HG02610 (cell line): ENCODE measurements at regions not wholly inside any gene's neighbourhood (a gene's known extent, or its start where the extent isn't known, plus 50 kb on each side); places are given as distances from the start of the nearest gene placed in this dataset.

ENCODE experiments used
- ATAC-seq: cut with Tn5 transposase; IDR thresholded peaks from one replicate; pipeline ENCODE4 v1.9.1; 2021; ENCODE audit warnings: mild to moderate bottlenecking, moderate library complexity; ENCODE audit not compliant: unreplicated experiment

DNA sequence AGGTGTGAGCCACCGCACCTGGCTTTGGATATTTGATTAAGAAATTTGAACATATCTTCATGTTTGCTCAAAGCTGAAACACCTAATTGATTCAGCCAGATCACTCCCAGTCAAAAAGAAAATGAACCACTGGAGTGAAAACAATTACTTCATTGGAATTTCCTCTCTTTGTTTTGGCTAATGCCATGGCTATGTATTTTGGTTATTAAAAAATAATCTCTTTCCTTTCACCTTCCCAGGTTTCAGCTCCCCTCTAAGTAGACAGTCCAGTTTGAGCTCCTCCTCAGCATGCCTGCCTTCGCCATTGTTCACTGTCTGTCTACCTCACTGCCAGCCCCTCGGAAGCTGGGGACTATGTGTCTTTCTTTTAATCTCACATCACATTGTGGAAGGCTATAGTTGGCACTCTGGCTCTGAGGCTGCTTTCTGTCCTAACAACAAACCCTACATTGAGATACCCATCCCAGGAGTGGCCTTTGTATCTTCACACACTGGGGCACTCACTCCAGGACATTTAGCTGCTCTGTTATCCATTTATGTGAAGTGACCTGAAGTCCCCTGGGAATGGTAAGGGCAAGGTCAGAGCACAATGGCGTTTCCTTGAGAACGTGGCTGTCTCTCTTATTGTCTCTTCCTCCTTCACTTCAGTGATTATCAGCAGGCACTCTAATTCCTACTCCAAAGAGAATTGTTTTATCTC is 764.0 kb upstream of the CITED2 start:
- ATAC-seq = no peak

DNA sequence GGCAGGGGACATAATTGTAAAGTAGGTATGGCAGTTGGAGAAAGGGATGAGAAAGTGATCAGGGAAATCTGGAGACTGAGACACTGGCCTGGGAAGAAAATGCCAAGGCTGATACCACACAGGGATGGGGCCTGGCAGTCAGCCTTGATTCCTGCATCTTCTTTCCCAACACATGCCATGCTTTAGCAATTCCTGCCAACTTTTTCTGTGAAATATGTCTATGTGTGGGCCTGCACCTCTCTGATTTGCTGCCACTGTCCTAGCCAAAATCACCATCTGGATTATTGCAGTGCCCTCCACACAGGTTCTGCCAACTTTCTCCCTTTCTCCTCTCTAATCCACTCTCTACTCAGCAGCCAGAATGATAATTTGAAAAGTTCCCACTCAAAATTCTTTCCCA is 759.8 kb upstream of the CITED2 start:
- no peak for ATAC-seq

DNA sequence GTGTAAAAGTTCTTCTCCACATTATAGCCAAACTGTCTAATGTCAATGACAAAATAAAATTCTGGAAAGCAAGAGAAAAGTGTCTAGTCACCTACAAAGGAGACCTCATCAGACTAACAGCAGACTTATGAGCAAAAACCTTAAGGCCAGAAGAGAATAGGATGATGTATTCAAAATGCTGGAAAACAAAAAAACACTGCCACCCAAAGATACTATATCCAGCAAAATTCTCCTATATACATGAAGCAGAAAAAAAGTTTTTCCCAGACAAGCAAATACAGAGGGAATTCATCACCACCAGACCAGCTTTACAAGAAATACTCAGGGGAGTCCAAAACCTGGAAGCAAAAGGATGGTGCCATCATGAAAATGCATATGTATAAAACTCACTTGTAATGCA is 755.6 kb upstream of the CITED2 start:
- no peak for ATAC-seq

DNA sequence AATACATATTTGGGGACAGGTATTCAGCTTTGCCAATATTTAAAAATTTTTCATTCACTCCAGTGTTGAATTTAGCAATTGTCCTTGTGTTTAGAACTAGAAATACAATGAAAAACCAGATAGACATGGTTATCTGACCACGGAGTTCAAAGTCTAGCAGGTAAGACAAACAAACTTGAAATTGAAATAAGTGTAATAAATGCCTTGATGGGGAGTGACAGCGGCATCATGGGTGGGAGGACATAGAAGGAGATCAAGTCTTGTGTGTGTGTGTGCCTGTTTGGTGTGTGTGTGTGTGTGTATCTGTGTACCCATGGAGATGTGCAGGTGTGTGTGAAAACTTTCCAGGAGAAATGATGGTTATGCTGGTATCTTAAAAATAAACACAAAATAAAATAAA is 750.0 kb upstream of the CITED2 start:
- ATAC-seq = no peak

DNA sequence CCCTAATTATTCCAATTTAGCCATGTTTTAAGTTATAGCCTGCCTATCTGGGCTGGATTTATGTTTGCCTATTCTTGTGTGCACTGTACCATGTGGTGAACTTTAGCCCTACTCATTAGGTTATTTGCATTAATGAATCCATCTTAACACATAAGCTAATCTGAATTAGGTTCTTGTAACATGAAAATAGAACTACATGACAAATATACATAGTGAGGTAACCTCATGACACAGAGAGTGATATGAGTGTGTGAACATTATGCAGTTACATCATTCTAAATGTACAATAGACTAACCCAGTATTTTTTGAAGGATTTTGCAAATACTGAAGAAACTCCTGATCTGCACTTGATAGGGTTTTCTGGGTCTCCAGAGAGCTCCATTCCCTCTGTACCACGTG is 733.7 kb upstream of the CITED2 start:
- ATAC-seq = no peak

DNA sequence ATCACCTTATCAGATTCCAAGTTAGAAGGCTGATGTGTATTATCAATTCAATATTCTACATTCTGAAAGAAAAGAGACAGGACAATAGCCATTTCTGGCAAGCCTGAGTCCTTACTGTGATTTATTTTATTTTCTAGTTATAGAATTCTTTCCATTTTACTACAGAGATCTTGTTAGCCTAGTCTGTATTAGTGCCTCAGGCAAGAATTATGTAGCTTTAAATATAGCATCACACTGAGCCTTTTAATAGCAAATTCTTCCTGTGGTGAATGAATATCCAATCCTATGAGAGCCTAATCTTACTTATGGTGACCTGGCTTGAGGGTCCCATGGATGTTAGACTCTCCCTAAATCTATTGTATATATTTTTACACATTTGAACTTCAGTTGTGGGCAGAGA is 732.8 kb upstream of the CITED2 start:
- no peak for ATAC-seq

DNA sequence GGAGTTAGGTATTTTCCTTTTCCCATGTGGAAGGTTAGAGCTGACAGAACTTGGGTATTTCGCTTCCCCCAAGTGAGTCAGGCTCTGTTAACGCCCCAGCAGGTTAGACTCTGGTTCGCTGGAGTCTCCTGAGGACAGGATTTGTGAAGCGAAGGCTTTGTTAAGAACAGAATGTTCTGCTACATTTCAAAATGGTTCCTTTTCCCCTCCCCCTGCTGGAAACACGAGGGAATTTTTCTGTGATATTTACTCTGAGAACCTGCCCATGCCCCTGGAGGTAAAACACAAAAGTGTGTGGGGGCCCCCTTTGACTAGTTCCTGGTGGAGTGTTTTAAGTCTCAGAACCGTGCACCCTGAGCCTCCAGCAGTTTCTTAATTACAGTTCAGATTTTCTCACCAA is 731.4 kb upstream of the CITED2 start:
- no peak for ATAC-seq

DNA sequence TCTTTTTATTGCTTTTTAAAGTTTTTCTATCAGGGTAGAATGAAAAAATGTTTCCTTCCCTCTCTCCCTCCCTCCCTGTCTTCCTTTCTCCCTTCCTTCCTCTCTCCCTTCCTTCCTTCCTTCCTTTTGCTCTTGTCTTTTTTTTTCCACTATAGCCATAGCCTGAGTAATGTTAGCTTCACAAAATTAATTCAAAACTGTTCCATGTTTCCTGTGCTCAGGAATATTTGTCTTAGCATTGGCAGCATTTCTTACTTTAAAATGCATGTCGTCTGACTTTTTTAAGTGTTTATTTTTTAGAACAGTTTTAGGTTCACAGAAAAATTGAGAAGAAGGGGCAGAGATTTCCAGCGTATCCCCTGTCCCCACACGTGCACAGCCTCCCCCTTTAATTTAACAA is 730.8 kb upstream of the CITED2 start:
- ATAC-seq = no peak

DNA sequence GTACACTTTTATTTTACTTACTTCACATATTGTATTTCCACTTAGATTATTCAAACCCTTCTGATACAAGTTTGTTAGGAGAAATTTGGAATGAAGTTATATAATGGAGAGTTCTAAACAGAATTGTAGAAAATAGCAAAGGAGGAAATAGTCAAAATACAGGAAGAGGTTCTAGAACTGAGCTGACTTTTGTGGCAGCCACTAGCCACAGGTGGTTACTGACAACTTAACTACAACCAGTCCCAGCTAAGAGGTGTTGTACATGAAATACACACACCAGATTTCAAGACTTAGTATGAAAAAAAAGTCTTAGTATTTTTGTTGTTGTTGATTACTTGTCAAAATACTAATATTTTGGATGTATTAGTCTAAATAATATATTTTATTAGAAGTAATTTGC is 727.4 kb upstream of the CITED2 start:
- ATAC-seq = no peak

DNA sequence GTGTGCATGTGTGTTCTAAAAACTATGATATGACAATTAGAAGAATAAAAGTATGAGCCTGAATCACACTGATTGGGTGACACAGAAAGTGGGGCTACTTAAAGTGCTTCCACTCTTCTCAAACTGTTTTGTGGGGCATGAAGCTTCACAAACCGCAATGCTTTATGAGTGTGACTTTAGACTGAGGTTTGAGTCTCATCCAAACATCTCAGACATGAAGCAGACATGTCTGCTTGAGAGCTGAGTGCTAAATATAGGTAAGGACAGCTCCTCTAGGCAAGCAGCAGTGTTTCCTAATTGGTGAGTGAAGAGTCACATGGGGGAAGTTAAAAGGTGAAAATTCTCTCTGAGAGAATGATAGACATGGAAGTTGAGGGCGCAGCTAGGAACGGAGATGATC is 726.9 kb upstream of the CITED2 start:
- peak; percentile 59 for ATAC-seq

DNA sequence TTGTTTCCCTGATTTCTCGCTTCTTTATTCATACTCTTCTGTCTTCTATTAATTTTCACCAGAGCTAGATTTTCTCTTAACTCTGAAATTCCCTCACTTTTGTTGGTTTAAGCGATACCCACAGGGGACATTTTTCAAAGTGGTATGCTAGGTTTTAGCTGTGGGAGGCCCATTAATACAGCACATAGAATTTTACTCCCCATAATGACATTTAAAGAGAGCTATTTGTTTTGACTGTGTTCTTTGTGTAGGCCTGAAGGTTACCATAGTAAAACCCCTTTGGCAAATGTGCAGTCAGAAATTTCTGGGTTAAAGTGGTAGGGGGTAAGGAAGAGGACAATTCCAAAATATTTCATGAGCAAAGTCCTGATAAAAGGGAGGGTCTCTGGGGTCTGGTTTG is 721.1 kb upstream of the CITED2 start:
- ATAC-seq = no peak

DNA sequence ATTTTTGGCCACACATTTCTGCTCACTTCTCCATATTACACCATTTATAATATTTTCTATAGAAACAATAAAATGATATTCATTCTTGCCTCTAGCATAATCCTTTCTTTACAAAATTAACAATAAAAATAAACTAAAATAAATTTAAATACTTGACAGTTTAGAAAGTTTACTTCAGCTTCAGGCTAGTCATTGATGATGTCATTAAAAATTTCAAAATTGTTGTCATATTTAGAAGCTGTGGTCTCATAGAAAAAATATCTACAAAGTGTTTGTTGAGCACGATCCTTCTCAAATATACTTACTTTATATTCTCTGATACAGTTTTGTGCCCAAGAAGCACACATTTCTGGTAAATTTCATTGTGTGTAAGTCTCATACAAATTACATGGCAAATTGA is 717.4 kb upstream of the CITED2 start:
- ATAC-seq = no peak

DNA sequence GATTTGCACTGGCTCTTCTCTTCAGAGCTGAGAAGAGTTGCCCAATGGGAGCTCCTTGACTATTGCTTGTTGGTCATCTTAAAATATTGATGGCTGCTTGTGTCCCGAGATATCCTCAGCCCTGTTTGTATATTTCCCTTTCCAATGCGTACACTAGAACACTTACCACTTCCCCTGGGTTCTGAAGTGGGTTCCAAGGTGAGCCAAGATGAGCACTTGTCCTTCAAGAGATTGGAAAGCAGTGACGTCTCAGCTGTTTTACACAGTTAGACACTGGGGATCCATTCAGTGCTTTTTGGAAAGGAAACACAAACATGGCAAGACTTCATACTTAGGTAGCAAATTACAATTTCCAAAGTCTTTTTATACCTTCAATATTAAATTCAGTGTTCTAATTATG is 716.4 kb upstream of the CITED2 start:
- no peak for ATAC-seq

DNA sequence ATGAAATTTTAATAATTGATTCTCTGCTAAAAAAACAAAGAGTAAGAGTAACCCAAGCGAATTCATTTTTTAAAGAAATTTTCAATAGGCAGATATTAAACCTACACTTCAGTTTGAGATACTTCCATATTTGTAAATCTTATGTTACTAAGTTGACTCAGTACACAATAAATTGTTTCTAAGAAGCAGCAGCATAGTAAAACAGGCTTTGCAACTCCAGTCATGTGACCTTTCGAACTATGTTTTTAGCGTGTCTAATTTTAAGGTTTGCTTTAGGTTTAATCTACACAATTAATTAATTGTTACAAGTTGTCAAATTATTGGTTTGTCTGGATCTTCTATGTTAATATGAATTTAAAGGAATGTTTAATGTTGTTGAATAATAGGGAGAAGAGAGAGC is 708.9 kb upstream of the CITED2 start:
- no peak for ATAC-seq

DNA sequence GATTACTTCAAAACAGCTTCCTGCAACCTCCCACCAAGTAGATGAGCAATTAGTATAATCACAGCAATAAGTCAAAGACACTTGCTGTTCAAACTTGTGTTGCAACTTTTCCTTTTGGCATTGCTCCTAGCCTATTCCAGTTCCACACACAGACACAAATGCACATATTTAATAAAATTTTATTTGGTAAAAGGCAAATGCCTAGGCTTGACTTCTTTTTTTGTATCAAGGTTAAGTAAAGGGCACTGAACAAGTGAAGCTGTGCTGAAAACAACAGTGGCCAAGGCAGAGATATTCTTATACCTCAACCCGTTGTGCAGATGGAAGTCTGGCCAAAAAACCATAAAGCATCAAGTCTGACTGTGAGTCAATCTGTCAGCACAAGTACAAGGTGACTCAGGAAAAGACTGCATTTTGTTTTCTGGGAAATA is 708.4 kb upstream of the CITED2 start:
- no peak for ATAC-seq

DNA sequence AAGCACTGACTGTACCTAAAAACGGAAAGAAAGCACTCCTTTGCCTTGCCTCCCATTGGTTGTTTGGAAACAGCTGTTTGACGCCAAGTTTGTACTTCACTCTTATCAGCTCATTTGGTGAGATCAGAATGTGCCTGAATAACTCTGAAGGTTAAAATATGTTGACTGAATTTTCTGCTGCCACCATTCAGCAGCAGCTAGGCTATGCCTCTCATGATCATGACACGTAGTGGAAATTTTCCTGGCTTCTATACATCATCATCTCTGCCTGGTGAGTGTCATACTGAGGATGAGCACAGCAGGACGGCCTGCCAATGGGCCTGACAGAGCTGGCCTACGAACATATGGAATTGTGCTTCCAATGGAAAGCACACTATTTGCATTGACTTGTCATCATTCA is 704.9 kb upstream of the CITED2 start:
- no peak for ATAC-seq

DNA sequence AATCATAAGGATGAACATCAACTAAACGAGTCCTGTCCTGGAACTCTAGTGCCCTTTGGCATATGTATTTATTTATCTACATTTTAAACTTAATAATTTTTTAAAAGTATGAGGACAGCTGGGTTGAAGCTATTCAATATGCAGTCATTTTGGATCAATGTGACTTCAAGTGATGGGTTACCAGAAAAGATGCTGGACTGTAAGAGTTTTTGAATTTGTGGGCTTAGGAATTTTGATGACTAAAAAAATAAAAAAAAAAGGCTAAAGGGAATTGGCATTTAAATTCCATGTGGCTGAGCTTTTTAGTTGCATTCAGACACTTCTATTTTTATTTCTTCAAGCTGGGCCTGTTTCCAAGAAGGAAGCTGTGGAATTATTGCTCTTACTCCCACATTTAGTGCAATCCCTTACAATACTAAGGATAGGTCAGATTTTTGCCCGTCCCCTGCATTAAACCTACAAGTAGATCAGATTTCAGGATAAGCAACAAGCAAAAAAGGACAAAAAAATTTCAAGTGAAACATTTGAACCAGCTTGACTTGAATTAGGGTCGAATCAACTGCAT is 704.2 kb upstream of the CITED2 start:
- ATAC-seq = no peak

DNA sequence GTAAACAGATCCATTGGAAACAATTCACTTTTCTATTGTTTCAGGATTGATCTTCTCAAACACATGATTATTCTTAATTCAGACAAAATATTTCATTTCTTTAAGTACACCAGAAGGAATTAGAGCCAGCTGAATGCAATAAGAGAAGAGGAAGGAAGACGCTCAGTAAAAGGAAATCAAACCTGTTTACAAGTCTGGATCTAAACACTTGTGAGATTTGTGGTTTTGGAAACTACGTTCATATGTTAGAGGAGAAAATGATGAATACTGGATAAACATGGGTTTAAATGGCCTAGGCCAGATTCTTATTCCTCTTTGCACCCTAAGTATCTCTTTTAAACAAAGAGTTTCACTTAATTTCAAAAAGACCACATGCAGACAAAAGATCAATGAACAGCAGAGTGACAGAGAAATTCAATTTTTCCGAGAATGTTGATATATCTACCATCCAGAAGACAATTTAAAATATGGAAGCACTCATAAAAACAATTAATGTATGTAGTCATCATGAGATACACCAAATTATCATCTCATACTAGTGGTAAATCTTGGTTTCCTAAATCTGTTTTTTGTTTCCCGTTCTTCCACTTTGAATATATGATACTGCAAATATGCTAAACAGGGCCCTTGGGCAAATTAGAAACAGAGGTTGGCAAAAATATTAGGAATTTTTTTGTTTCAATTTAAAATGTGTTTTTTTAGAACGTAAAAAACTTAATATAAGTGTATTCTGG is 703.5 kb upstream of the CITED2 start:
- ATAC-seq = no peak

DNA sequence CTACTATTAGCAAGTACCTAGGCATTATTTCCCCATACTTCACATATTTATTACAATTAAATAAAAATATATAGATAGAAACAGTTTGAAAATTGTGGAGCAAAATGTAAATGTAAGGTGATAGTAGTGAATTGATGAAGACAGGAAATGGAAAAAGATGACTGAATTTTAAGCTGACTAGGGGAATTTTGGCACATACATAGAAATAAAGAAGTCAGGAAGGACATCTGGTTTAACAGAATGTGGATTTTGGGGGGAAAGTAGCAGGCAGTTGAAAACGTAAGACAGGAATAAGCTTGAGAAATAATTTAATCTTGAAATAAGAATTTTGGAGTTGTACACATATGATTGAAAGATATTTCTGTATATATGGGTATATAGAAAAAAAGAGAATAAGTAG is 701.7 kb upstream of the CITED2 start:
- no peak for ATAC-seq

DNA sequence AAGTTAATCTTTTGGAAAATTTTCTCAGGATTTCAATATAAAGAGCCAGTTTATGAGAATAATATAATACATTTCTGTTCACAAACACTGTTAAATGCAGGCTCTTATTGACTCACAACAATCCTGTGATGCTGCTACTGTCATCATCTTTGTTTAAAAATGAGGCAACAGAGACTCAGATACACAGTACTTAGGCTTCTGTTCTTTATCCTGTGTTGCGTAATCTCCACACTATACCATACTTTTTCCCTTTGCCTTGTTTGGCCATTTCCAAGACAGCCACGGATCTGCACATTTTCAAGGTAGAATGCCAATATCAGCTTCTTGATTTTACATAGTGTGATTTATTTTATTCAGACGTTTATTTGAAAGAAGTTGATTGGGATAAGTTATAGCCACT is 699.0 kb upstream of the CITED2 start:
- no peak for ATAC-seq

DNA sequence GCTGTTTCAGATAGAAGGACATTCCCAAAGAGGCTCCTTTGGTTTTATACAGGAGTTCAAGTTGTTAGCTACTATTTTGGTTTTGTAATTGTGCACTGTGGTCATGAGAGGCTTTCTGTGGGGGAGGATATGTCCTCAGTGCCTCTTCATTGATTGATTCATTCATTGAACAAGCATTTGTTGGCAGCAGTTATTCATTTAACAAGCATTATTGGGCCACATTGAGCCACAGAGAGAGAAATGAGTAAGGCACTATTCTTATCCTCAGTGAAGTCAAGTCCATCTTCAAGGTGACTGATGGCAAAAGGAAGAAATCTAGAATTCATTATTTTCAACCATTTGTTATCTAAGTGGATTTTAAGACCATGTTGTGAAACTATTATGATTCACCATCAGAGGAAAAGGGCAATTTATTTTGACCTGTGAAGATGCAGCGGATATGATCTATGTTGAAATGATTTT is 697.2 kb upstream of the CITED2 start:
- ATAC-seq = no peak

DNA sequence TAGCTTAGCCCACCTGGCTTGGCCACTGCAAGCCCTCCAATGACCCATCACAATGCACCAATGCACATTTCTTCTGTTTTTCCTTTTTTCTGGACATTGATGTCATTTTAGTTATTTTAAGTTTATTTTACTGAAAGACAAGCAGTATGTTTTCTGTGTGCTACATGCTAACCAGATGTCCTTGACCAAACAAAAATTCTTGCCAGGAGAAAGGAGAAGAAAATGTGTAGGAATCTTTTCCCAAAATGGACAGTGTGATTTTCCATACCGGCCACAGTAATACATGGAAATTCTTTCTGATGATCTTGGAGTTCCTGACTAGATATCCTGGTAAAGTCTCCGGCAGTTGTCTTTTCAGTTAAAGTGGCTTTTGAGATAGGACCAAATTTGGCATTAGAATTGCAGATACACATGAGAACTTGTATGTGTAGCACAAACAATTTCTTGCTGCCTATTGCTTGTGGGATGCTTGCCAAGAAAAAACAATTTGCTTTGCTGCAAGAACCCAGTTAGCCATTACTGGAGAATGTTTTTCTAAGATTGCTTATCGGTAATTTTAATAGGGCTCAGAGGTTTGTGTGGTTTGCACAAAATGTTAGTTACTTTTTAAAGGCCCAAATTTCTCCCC is 696.5 kb upstream of the CITED2 start:
- no peak for ATAC-seq
